Skeletal muscle tissue (tissue), 3 donors: ENCODE measurements at regions not wholly inside any gene's neighbourhood (a gene's known extent, or its start where the extent isn't known, plus 50 kb on each side); places are given as distances from the start of the nearest gene placed in this dataset.
"Not testable (repeated sequence)": the region's sequence is repeated elsewhere in the genome, so short reads cannot be mapped to it uniquely, and the experiment has no call there.

ENCODE experiments used
- H3K27ac ChIP-seq: one replicate; pipeline ENCODE4 v1.7.0; 2013; ENCODE audit warnings: mild to moderate bottlenecking, low read depth, low read length, inconsistent platforms
- H3K27me3 ChIP-seq, 3 donors: one replicate each; pipeline ENCODE4 v1.7.0; 2013; ENCODE audit warnings: low read length in 3 of 3; ENCODE audit not compliant: control insufficient read depth in 3 of 3, insufficient read depth in 3 of 3
- H3K36me3 ChIP-seq, 3 donors: one replicate each; pipeline ENCODE4 v1.7.0; 2013; ENCODE audit warnings: low read length in 3 of 3; ENCODE audit not compliant: control insufficient read depth in 3 of 3, insufficient read depth in 3 of 3
- H3K4me1 ChIP-seq, 3 donors: one replicate each; pipeline ENCODE4 v1.7.0; 2013; ENCODE audit warnings: low read length in 3 of 3, mild to moderate bottlenecking in 3 of 3; ENCODE audit not compliant: control insufficient read depth in 3 of 3, insufficient read depth in 3 of 3
- H3K4me3 ChIP-seq, 3 donors: one replicate each; pipeline ENCODE4 v1.7.0; 2013; ENCODE audit warnings: low read length in 3 of 3
- H3K9ac ChIP-seq, 3 donors: one replicate each; pipeline ENCODE4 v1.7.0; 2013; ENCODE audit warnings: low read length in 3 of 3, mild to moderate bottlenecking in 3 of 3, moderate library complexity in 2 of 3, low read depth in 1 of 3
- H3K9me3 ChIP-seq, 3 donors: one replicate each; pipeline ENCODE4 v1.7.0; 2013; ENCODE audit warnings: low read length in 3 of 3; ENCODE audit not compliant: control insufficient read depth in 3 of 3
- donor health status: Osteomylitis.

- not testable (repeated sequence) for H3K4me3 ChIP-seq, H3K27ac ChIP-seq, H3K27me3 ChIP-seq, H3K9ac ChIP-seq, H3K9me3 ChIP-seq, H3K4me1 ChIP-seq, H3K36me3 ChIP-seq
Measured at GRCh38 chr14:101090478-101090877, 187.0 kb upstream of the RTL1 start.

GRCh38 chr14:101090976-101091375 lies 187.5 kb upstream of the RTL1 start:
- no peaks in the 10 kb centered on the region for H3K9me3 ChIP-seq
- H3K36me3 ChIP-seq, result no peaks in the 10 kb centered on the region
- H3K27me3 ChIP-seq, result no peaks in the 10 kb centered on the region
- peaks cover 0 to 5% (median 2%) of the 10 kb centered on the region in 3 donors for H3K4me1 ChIP-seq
- no peak overlapping the region for H3K27ac ChIP-seq
- no peak overlapping the region for H3K4me3 ChIP-seq
- H3K9ac ChIP-seq, result no peak overlapping the region

GRCh38 chr14:101094916-101095315 lies 191.4 kb upstream of the RTL1 start:
- not testable (repeated sequence) for H3K4me1 ChIP-seq, H3K9ac ChIP-seq, H3K27ac ChIP-seq, H3K27me3 ChIP-seq, H3K9me3 ChIP-seq, H3K4me3 ChIP-seq, H3K36me3 ChIP-seq

GRCh38 chr14:101096551-101096950 lies 193.0 kb upstream of the RTL1 start:
- peaks cover 0 to 3% (median 2%) of the 10 kb centered on the region in 3 donors for H3K27me3 ChIP-seq
- no peak overlapping the region for H3K27ac ChIP-seq
- no peaks in the 10 kb centered on the region for H3K36me3 ChIP-seq
- H3K9ac ChIP-seq, result no peak overlapping the region
- peaks cover 4 to 12% (median 4%) of the 10 kb centered on the region in 3 donors for H3K9me3 ChIP-seq
- H3K4me3 ChIP-seq, result no peak overlapping the region
- no peaks in the 10 kb centered on the region for H3K4me1 ChIP-seq

GRCh38 chr14:101097109-101097793 lies 193.7 kb upstream of the RTL1 start:
- Histone ChIP-seq H3K27ac (no peak overlapping the region), H3K9me3 (peaks cover 4 to 12% (median 4%) of the 10 kb centered on the region in 3 donors), H3K27me3 (peaks cover 0 to 3% (median 2%) of the 10 kb centered on the region in 3 donors), H3K4me3 (no peak overlapping the region), H3K36me3 (no peaks in the 10 kb centered on the region), H3K9ac (no peak overlapping the region), H3K4me1 (no peaks in the 10 kb centered on the region)

GRCh38 chr14:101098177-101098576 lies 194.7 kb upstream of the RTL1 start:
- Histone ChIP-seq H3K4me3 (no peak overlapping the region), H3K4me1 (no peaks in the 10 kb centered on the region), H3K9me3 (peaks cover 4 to 12% (median 6%) of the 10 kb centered on the region in 3 donors), H3K27ac (no peak overlapping the region), H3K27me3 (peaks cover 0 to 4% (median 3%) of the 10 kb centered on the region in 3 donors), H3K9ac (no peak overlapping the region), H3K36me3 (no peaks in the 10 kb centered on the region)

- H3K9ac ChIP-seq, result no peak overlapping the region
- H3K27me3 ChIP-seq, result peaks cover 0 to 6% (median 3%) of the 10 kb centered on the region in 3 donors
- peaks cover 4 to 12% (median 6%) of the 10 kb centered on the region in 3 donors for H3K9me3 ChIP-seq
- H3K36me3 ChIP-seq, result no peaks in the 10 kb centered on the region
- H3K4me3 ChIP-seq, result no peak overlapping the region
- no peaks in the 10 kb centered on the region for H3K4me1 ChIP-seq
- H3K27ac ChIP-seq, result no peak overlapping the region
Measured at GRCh38 chr14:101098641-101099040, 195.1 kb upstream of the RTL1 start.

GRCh38 chr14:101101456-101102056 lies 198.0 kb upstream of the RTL1 start:
- H3K4me3 ChIP-seq, result no peak overlapping the region
- H3K9ac ChIP-seq, result no peak overlapping the region
- H3K9me3 ChIP-seq, result peaks cover 4 to 12% (median 6%) of the 10 kb centered on the region in 3 donors
- H3K4me1 ChIP-seq, result no peaks in the 10 kb centered on the region
- peaks cover 0 to 6% (median 2%) of the 10 kb centered on the region in 3 donors for H3K27me3 ChIP-seq
- H3K27ac ChIP-seq, result no peak overlapping the region
- H3K36me3 ChIP-seq, result no peaks in the 10 kb centered on the region

- Histone ChIP-seq H3K27me3 (peaks cover 0 to 6% (median 0%) of the 10 kb centered on the region in 3 donors), H3K9ac (no peak overlapping the region), H3K36me3 (no peaks in the 10 kb centered on the region), H3K27ac (no peak overlapping the region), H3K4me1 (no peaks in the 10 kb centered on the region), H3K4me3 (no peak overlapping the region), H3K9me3 (peaks cover 4 to 9% (median 6%) of the 10 kb centered on the region in 3 donors)
Measured at GRCh38 chr14:101102875-101103274, 199.4 kb upstream of the RTL1 start.

- H3K9ac ChIP-seq, result no peak overlapping the region
- H3K36me3 ChIP-seq, result no peaks in the 10 kb centered on the region
- H3K4me1 ChIP-seq, result no peaks in the 10 kb centered on the region
- H3K27ac ChIP-seq, result no peak overlapping the region
- peaks cover 0 to 6% (median 0%) of the 10 kb centered on the region in 3 donors for H3K27me3 ChIP-seq
- H3K4me3 ChIP-seq, result no peak overlapping the region
- peaks cover 4 to 9% (median 6%) of the 10 kb centered on the region in 3 donors for H3K9me3 ChIP-seq
Measured at GRCh38 chr14:101103321-101103901, 199.9 kb upstream of the RTL1 start.
